GM12892 (cell line): ENCODE measurements at regions not wholly inside any gene's neighbourhood (a gene's known extent, or its start where the extent isn't known, plus 50 kb on each side); places are given as distances from the start of the nearest gene placed in this dataset.

ENCODE experiments used
- DNase-seq: peaks from one replicate; pipeline ENCODE4 v3.0.0; 2011; ENCODE audit not compliant: insufficient read length
- FAIRE-seq: peaks from 2 replicates; lab custom pipeline; 2011; peaks lifted over from hg19 to GRCh38; lab: Jason Lieb, UNC
- POLR2A ChIP-seq: IDR thresholded peaks from 2 replicates; pipeline ENCODE4 v1.6.1; 2011; ENCODE audit warnings: low read depth, low read length, control low read depth
- POLR2AphosphoS5 ChIP-seq: IDR thresholded peaks from 2 replicates; pipeline ENCODE4 v1.6.1; 2011; ENCODE audit warnings: low read depth, low read length, control low read depth
- TAF1 ChIP-seq: IDR thresholded peaks from 2 replicates; pipeline ENCODE4 v1.6.1; 2011; ENCODE audit warnings: low read depth, mild to moderate bottlenecking, control low read depth, low read length, borderline replicate concordance

- FAIRE-seq (no peak), DNase-seq (no peak)
- TF ChIP-seq POLR2A = no peak
- no peak for TF ChIP-seq POLR2AphosphoS5
- TF ChIP-seq TAF1 = no peak
Observed at GRCh38 chr20:40335437-40335836, 353.6 kb downstream of the MAFB start.

- no peak for FAIRE-seq
- no peak for DNase-seq
- TF ChIP-seq POLR2A (no peak), TAF1 (no peak), POLR2AphosphoS5 (no peak)
Observed at GRCh38 chr20:40333591-40333990, 355.4 kb downstream of the MAFB start.

GRCh38 chr20:40331807-40332560, 357.1 kb downstream of the MAFB start:
- FAIRE-seq (no peak), DNase-seq (no peak)
- TF ChIP-seq POLR2A = no peak
- no peak for TF ChIP-seq POLR2AphosphoS5
- TF ChIP-seq TAF1 = no peak

DNA sequence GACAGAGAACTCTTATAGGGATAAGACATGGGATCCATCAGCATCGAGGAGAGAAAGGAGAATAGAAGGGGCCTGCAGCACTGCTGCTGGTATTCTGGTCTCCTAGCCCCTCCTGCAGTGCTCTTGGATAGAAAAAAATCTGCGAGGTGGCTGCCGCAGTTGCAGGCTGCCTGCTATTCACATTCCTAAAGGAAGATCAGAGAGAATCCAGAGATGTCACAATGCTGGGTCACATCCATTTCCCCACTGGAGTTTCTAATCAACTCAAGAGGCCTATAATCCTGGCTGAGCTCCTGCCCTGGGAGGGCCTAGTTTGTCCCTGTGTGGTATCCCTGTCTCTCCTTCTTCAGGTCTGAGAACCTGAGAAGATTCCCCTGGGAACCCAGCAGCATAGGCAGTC, 357.8 kb downstream of the MAFB start:
- DNase-seq (no peak), FAIRE-seq (no peak)
- TF ChIP-seq POLR2A = no peak
- no peak for TF ChIP-seq TAF1
- TF ChIP-seq POLR2AphosphoS5 = no peak

DNA sequence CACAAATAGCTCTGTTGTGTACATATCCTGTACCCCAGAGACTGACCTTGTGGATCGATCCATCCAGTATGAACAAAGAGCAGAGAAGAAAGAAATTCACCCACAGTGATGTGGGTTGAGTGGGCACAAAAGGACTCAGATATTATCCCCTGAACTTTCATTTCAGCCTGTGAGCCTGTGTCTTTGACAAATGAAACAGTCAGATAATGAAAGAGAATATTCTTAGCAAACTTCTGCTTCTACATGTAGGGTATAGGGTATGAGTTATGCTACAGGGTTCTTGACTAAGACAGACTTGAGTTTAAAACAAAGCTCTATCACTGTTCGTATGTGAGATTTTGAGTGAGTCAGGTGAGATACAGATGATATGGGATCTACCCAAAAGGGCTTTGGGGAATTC, 359.7 kb downstream of the MAFB start:
- DNase-seq (no peak), FAIRE-seq (no peak)
- TF ChIP-seq POLR2A = no peak
- no peak for TF ChIP-seq POLR2AphosphoS5
- no peak for TF ChIP-seq TAF1

DNA sequence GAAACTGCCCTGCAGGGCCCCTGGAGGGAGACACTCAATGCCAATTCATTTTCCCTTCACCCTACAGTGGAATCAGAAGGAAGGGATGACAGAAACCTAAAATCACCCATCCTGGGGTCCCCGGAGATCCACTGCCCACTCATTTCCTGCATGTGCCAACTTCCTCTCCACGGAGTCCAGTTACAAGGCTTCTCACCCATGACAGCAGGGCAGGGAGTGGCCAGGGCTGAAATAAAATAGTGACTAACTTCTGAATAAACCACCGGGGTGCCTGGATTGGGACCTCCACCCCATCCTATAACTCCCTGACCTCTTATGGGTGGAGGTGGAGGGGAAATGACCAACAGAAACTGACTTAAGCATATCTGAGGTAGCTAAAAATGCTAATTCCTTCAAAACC, 362.3 kb downstream of the MAFB start:
- TF ChIP-seq TAF1 = no peak
- no peak for TF ChIP-seq POLR2A
- TF ChIP-seq POLR2AphosphoS5 = no peak
- FAIRE-seq (no peak), DNase-seq (no peak)

GRCh38 chr20:40325006-40325568, 363.9 kb downstream of the MAFB start:
- no peak for DNase-seq
- no peak for FAIRE-seq
- TF ChIP-seq POLR2AphosphoS5 = no peak
- no peak for TF ChIP-seq TAF1
- TF ChIP-seq POLR2A = no peak

- DNase-seq (no peak), FAIRE-seq (no peak)
- no peak for TF ChIP-seq POLR2A
- no peak for TF ChIP-seq TAF1
- no peak for TF ChIP-seq POLR2AphosphoS5
Observed at GRCh38 chr20:40323361-40323794, 365.7 kb downstream of the MAFB start.

DNA sequence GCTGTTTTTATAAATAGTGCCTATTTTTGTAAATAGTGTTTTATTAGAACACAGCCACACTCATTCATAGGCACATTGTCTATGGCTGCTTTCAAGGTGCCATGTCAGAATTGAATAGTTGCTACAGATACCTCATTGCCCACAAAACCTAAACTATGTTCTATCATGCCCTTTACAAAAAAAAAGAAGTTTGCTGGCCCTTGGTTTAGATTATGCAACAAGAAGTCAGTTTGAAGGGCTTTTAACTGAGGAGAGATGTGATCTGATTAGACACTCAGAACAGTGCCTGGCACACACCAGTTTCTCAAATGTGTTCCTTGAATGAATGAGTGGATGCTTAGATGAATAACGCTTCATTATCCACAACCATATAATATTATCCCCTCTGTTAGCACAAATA, 366.1 kb downstream of the MAFB start:
- FAIRE-seq = no peak
- TF ChIP-seq TAF1 = no peak
- TF ChIP-seq POLR2AphosphoS5 = no peak
- no peak for DNase-seq

GRCh38 chr20:40320517-40321011, 368.5 kb downstream of the MAFB start:
- DNase-seq (no peak), FAIRE-seq (no peak)
- TF ChIP-seq POLR2AphosphoS5 (no peak), POLR2A (no peak), TAF1 (no peak)

DNA sequence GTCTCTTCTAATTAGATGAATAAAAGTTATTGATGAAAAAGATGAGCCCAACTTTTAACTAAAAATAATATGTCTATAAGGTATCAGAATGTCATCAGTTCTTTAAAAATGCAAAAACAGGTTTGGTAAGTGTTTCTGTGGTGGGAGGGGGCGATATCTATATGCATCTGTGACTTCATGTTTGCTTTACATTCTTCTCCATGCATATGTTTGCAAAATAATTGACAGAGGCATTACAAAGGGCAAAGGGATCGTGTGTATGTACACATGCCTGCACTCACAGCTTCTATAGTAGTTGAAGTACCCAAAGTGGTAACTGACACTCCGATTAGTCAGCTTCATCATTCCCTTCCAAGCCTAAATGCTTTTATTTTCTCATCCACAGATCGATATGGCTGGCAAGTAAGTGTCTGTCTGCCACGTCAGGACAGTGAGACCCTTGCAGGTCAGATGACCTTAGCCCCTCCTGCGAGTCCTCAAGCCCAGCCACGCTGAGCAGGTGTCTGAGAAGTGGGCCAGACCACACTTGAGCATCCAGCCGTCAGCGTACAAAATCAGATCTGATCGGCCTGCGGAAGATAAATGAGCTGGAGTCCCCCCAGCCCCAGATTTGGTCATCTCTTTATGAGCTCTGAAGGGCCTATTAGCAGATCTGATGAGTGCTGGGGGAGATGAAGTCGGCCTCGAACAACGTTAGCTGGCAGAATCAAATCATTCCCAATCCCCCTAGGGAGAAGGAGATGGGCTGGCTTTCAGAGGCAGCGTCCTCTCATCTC, 369.1 kb downstream of the MAFB start:
- TF ChIP-seq POLR2A (no peak), POLR2AphosphoS5 (no peak), TAF1 (no peak)
- DNase-seq (no peak), FAIRE-seq (no peak)

- DNase-seq (no peak), FAIRE-seq (no peak)
- TF ChIP-seq POLR2AphosphoS5 (no peak), POLR2A (no peak), TAF1 (no peak)
Observed at GRCh38 chr20:40319056-40319455, 370.0 kb downstream of the MAFB start.
